ENCODE measurements at regions not wholly inside any gene's neighbourhood (a gene's known extent, or its start where the extent isn't known, plus 50 kb on each side); places are given as distances from the start of the nearest gene placed in this dataset.

- no peak overlapping the region for H3K4me2 ChIP-seq (ENCODE audit: extremely low read depth, insufficient read depth, low read length)
- no peaks in the 10 kb centered on the region for H4K20me1 ChIP-seq (ENCODE audit: control insufficient read depth, extremely low read depth, insufficient read depth, low read length)
- no peaks in the 10 kb centered on the region for H3K4me1 ChIP-seq (ENCODE audit: control insufficient read depth, extremely low read depth, insufficient read depth, low read length)
- DNase-seq (ENCODE audit: low read depth in 2 of 2), result peak in 1 of 2 donors; percentile 12
- H3K79me2 ChIP-seq (ENCODE audit: control insufficient read depth, insufficient read depth, low read length), result no peaks in the 10 kb centered on the region
- H3K4me3 ChIP-seq (replicated peaks in 1 of 4; ENCODE audit: control extremely low read depth in 1 of 4, insufficient read depth in 1 of 4, low read depth in 3 of 4, low read length in 4 of 4), result no peak overlapping the region
- no peaks in the 10 kb centered on the region for H3K27me3 ChIP-seq (ENCODE audit: control insufficient read depth, insufficient read depth, low read length)
- TF ChIP-seq EZH2 (IDR thresholded peaks at IDR 0.05; ENCODE audit: low read length, missing control alignments) (no peak), CTCF (conservative IDR thresholded peaks at IDR 0.05 in 1 of 2, IDR thresholded peaks at IDR 0.05 in 1 of 2; ENCODE audit: low read depth in 1 of 2, low read length in 2 of 2) (no peak)
- no peaks in the 10 kb centered on the region for H3K36me3 ChIP-seq (ENCODE audit: control insufficient read depth, insufficient read depth, low read length)
- H3K27ac ChIP-seq (ENCODE audit: insufficient read depth, low read length), result no peak overlapping the region
- H2AFZ ChIP-seq (ENCODE audit: low read length), result no peak overlapping the region
- H3K9me3 ChIP-seq (ENCODE audit: control insufficient read depth, insufficient read depth, low read depth, low read length), result no peaks in the 10 kb centered on the region
- no peak overlapping the region for H3K9ac ChIP-seq (ENCODE audit: insufficient read depth, low read length)
These were observed 102.8 kb upstream of the MXRA5 start for GRCh38 chrX:3449287-3449686.

GRCh38 chrX:3448563-3448962 lies 102.1 kb upstream of the MXRA5 start:
- Histone ChIP-seq H2AFZ (ENCODE audit: low read length) (no peak overlapping the region), H3K27me3 (ENCODE audit: control insufficient read depth, insufficient read depth, low read length) (no peaks in the 10 kb centered on the region), H3K36me3 (ENCODE audit: control insufficient read depth, insufficient read depth, low read length) (no peaks in the 10 kb centered on the region), H3K9ac (ENCODE audit: insufficient read depth, low read length) (no peak overlapping the region), H3K79me2 (ENCODE audit: control insufficient read depth, insufficient read depth, low read length) (no peaks in the 10 kb centered on the region), H3K4me3 (replicated peaks in 1 of 4; ENCODE audit: control extremely low read depth in 1 of 4, insufficient read depth in 1 of 4, low read depth in 3 of 4, low read length in 4 of 4) (no peak overlapping the region), H3K4me1 (ENCODE audit: control insufficient read depth, extremely low read depth, insufficient read depth, low read length) (no peaks in the 10 kb centered on the region), H3K4me2 (ENCODE audit: extremely low read depth, insufficient read depth, low read length) (no peak overlapping the region), H3K27ac (ENCODE audit: insufficient read depth, low read length) (no peak overlapping the region), H3K9me3 (ENCODE audit: control insufficient read depth, insufficient read depth, low read depth, low read length) (no peaks in the 10 kb centered on the region), H4K20me1 (ENCODE audit: control insufficient read depth, extremely low read depth, insufficient read depth, low read length) (no peaks in the 10 kb centered on the region)
- no peak for TF ChIP-seq EZH2 (IDR thresholded peaks at IDR 0.05; ENCODE audit: low read length, missing control alignments)
- TF ChIP-seq CTCF (conservative IDR thresholded peaks at IDR 0.05 in 1 of 2, IDR thresholded peaks at IDR 0.05 in 1 of 2; ENCODE audit: low read depth in 1 of 2, low read length in 2 of 2), result no peak
- no peak for DNase-seq (ENCODE audit: low read depth in 2 of 2)

GRCh38 chrX:3445806-3446490 lies 99.5 kb upstream of the MXRA5 start:
- Histone ChIP-seq H3K9me3 (ENCODE audit: control insufficient read depth, insufficient read depth, low read depth, low read length) (no peaks in the 10 kb centered on the region), H3K36me3 (ENCODE audit: control insufficient read depth, insufficient read depth, low read length) (no peaks in the 10 kb centered on the region), H2AFZ (ENCODE audit: low read length) (no peak overlapping the region), H3K4me2 (ENCODE audit: extremely low read depth, insufficient read depth, low read length) (no peak overlapping the region), H3K4me1 (ENCODE audit: control insufficient read depth, extremely low read depth, insufficient read depth, low read length) (no peaks in the 10 kb centered on the region), H3K27me3 (ENCODE audit: control insufficient read depth, insufficient read depth, low read length) (no peaks in the 10 kb centered on the region), H3K4me3 (replicated peaks in 1 of 4; ENCODE audit: control extremely low read depth in 1 of 4, insufficient read depth in 1 of 4, low read depth in 3 of 4, low read length in 4 of 4) (no peak overlapping the region), H3K27ac (ENCODE audit: insufficient read depth, low read length) (no peak overlapping the region), H3K79me2 (ENCODE audit: control insufficient read depth, insufficient read depth, low read length) (no peaks in the 10 kb centered on the region), H3K9ac (ENCODE audit: insufficient read depth, low read length) (no peak overlapping the region), H4K20me1 (ENCODE audit: control insufficient read depth, extremely low read depth, insufficient read depth, low read length) (no peaks in the 10 kb centered on the region)
- DNase-seq (ENCODE audit: low read depth in 2 of 2), result no peak
- TF ChIP-seq EZH2 (IDR thresholded peaks at IDR 0.05; ENCODE audit: low read length, missing control alignments) (no peak), CTCF (conservative IDR thresholded peaks at IDR 0.05 in 1 of 2, IDR thresholded peaks at IDR 0.05 in 1 of 2; ENCODE audit: low read depth in 1 of 2, low read length in 2 of 2) (no peak)

Measured in fibroblast of lung (primary cell).